ENCODE measurements at regions not wholly inside any gene's neighbourhood (a gene's known extent, or its start where the extent isn't known, plus 50 kb on each side); places are given as distances from the start of the nearest gene placed in this dataset.

DNA sequence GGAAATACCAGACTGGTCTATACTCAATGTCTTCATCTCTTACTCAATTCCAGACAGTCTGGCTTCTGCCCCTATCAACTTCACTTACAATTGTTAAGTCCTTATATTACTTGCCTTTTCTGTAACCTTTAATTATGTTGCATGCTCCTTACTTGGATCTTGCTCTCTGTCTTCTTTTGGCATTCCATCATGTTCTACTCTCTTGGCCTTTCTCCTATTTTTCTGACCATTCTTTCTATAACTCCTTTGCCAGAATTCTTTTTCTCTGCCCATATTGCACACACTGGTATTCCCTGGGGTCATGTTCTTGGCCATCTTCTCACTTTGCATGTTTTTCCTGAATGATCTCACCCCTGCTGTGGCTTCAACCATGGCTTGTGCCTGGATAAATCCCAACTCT lies 209.8 kb upstream of the ZNF462 start:
- Mint-ChIP-seq H3K27ac (no peak overlapping the region), H3K36me3 (peaks cover 7% of the 10 kb centered on the region; the same call in 1 of the 2 replicates), H3K4me3 (no peak overlapping the region), H3K9me3 (peaks cover 6% of the 10 kb centered on the region), H3K27me3 (ENCODE audit: low read depth) (no peaks in the 10 kb centered on the region), H3K4me1 (peaks cover 19% of the 10 kb centered on the region)
- no peak for TF ChIP-seq ZNF263 (CRISPR knock-in tag; IDR thresholded peaks at IDR 0.05; ENCODE audit: low read depth)
- TF ChIP-seq, protein P1, sequence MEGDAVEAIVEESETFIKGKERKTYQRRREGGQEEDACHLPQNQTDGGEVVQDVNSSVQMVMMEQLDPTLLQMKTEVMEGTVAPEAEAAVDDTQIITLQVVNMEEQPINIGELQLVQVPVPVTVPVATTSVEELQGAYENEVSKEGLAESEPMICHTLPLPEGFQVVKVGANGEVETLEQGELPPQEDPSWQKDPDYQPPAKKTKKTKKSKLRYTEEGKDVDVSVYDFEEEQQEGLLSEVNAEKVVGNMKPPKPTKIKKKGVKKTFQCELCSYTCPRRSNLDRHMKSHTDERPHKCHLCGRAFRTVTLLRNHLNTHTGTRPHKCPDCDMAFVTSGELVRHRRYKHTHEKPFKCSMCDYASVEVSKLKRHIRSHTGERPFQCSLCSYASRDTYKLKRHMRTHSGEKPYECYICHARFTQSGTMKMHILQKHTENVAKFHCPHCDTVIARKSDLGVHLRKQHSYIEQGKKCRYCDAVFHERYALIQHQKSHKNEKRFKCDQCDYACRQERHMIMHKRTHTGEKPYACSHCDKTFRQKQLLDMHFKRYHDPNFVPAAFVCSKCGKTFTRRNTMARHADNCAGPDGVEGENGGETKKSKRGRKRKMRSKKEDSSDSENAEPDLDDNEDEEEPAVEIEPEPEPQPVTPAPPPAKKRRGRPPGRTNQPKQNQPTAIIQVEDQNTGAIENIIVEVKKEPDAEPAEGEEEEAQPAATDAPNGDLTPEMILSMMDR (IDR thresholded peaks at IDR 0.05), result no peak
- TF ChIP-seq, protein P2, sequence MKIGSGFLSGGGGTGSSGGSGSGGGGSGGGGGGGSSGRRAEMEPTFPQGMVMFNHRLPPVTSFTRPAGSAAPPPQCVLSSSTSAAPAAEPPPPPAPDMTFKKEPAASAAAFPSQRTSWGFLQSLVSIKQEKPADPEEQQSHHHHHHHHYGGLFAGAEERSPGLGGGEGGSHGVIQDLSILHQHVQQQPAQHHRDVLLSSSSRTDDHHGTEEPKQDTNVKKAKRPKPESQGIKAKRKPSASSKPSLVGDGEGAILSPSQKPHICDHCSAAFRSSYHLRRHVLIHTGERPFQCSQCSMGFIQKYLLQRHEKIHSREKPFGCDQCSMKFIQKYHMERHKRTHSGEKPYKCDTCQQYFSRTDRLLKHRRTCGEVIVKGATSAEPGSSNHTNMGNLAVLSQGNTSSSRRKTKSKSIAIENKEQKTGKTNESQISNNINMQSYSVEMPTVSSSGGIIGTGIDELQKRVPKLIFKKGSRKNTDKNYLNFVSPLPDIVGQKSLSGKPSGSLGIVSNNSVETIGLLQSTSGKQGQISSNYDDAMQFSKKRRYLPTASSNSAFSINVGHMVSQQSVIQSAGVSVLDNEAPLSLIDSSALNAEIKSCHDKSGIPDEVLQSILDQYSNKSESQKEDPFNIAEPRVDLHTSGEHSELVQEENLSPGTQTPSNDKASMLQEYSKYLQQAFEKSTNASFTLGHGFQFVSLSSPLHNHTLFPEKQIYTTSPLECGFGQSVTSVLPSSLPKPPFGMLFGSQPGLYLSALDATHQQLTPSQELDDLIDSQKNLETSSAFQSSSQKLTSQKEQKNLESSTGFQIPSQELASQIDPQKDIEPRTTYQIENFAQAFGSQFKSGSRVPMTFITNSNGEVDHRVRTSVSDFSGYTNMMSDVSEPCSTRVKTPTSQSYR (CRISPR knock-in tag; IDR thresholded peaks at IDR 0.05), result no peak
- ChIA-PET POLR2A (no interaction called here), CTCF (no interaction called here)
- DNase-seq (ENCODE audit: low spot score), result no peak
- ATAC-seq, result no peak

DNA sequence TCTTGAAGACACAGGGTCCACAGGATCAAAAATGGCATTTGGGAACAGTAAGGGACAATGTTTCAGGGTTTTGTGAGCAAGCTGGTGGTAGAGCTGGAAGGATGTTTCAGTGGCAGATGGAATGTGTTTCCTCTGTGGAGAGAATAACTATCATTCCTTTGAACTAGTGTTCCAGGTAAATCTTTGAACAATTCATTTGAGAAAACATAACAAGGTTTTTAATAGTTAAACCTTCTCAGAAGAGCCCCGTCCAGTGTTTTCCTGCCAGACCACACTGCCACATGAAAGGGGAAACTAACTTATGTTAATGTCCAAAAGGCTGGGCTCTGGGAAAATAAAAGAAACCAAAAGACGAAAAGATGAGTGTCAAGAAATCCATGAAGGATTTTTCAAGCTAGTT lies 207.0 kb upstream of the ZNF462 start:
- Mint-ChIP-seq H3K27me3 (ENCODE audit: low read depth) (no peaks in the 10 kb centered on the region), H3K9me3 (peaks cover 7% of the 10 kb centered on the region), H3K4me1 (peaks cover 19% of the 10 kb centered on the region), H3K36me3 (no peaks in the 10 kb centered on the region), H3K27ac (no peak overlapping the region), H3K4me3 (no peak overlapping the region)
- TF ChIP-seq, protein P3, sequence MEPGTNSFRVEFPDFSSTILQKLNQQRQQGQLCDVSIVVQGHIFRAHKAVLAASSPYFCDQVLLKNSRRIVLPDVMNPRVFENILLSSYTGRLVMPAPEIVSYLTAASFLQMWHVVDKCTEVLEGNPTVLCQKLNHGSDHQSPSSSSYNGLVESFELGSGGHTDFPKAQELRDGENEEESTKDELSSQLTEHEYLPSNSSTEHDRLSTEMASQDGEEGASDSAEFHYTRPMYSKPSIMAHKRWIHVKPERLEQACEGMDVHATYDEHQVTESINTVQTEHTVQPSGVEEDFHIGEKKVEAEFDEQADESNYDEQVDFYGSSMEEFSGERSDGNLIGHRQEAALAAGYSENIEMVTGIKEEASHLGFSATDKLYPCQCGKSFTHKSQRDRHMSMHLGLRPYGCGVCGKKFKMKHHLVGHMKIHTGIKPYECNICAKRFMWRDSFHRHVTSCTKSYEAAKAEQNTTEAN (CRISPR knock-in tag; IDR thresholded peaks at IDR 0.05), result no peak
- TF ChIP-seq, protein P4, sequence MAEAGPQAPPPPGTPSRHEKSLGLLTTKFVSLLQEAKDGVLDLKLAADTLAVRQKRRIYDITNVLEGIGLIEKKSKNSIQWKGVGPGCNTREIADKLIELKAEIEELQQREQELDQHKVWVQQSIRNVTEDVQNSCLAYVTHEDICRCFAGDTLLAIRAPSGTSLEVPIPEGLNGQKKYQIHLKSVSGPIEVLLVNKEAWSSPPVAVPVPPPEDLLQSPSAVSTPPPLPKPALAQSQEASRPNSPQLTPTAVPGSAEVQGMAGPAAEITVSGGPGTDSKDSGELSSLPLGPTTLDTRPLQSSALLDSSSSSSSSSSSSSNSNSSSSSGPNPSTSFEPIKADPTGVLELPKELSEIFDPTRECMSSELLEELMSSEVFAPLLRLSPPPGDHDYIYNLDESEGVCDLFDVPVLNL (CRISPR knock-in tag; IDR thresholded peaks at IDR 0.05; ENCODE audit: borderline replicate concordance, low read depth), result no peak
- TF ChIP-seq TEAD4 (CRISPR knock-in tag; IDR thresholded peaks at IDR 0.05) (no peak), ZNF416 (CRISPR knock-in tag; IDR thresholded peaks at IDR 0.05) (no peak)
- ChIA-PET CTCF (no interaction called here), POLR2A (interaction anchor here (0.6 kb wide), 2 partner anchors 369 to 1566 kb away, joined by 3 to 7 read pairs; no protein-coding TSS in a partner anchor)
- DNase-seq (ENCODE audit: low spot score) (no peak), ATAC-seq (no peak)

DNA sequence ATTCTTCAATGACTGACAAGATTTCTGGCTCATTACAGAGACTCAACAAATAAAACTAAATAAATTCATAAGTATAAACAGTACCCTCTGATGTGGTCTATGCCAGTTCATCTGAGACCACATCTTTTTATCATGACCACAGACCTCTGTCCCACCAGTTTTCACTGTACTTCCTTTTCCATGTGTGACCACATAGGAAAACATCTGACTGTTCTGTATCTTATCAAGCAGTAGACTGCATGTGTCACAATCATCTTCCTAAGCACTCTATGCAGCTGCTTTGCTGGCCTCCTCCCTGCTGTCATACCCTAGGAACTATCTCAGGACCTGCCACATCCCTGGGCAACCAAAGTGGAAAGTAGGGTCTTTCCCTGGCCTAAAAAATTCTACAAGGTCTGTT lies 205.0 kb upstream of the ZNF462 start:
- Mint-ChIP-seq H3K4me3 (no peak overlapping the region), H3K4me1 (peaks cover 19% of the 10 kb centered on the region), H3K9me3 (peaks cover 7% of the 10 kb centered on the region), H3K27me3 (ENCODE audit: low read depth) (no peaks in the 10 kb centered on the region), H3K27ac (no peak overlapping the region), H3K36me3 (no peaks in the 10 kb centered on the region)
- POLR2A ChIA-PET, result no interaction called here
- no peak for DNase-seq (ENCODE audit: low spot score)
- ATAC-seq, result no peak
- TF ChIP-seq, protein P3 (CRISPR knock-in tag; IDR thresholded peaks at IDR 0.05), result no peak
- no peak for TF ChIP-seq ZNF121 (CRISPR knock-in tag; IDR thresholded peaks at IDR 0.05)
- CTCF ChIA-PET, result no interaction called here

DNA sequence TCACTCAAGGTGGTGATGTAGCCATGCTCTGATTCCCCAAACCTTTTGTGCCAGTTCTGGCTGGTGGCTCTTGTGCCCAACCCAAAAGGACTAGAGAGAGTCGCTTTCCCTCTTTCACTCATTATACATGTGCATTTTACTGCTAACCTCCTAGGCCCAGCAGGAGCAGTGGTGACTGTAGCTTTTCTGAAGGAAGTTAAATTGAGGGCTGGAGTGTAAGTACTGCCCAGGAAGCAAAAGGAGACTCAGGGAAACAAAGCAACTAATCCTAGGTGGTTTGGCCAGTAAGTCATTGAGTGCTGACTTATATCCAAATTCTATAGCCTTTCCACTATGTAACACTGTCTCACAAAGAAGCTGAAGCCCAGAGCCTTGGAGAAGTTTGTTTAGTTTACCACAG lies 194.4 kb upstream of the ZNF462 start:
- CTCF ChIA-PET, result interaction anchor here (0.5 kb wide), 1 partner anchor 1024 kb away, joined by 3 read pairs; no protein-coding TSS in a partner anchor
- H3K4me3 Mint-ChIP-seq, result no peak overlapping the region
- TF ChIP-seq, protein P5, sequence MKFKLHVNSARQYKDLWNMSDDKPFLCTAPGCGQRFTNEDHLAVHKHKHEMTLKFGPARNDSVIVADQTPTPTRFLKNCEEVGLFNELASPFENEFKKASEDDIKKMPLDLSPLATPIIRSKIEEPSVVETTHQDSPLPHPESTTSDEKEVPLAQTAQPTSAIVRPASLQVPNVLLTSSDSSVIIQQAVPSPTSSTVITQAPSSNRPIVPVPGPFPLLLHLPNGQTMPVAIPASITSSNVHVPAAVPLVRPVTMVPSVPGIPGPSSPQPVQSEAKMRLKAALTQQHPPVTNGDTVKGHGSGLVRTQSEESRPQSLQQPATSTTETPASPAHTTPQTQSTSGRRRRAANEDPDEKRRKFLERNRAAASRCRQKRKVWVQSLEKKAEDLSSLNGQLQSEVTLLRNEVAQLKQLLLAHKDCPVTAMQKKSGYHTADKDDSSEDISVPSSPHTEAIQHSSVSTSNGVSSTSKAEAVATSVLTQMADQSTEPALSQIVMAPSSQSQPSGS (CRISPR knock-in tag; IDR thresholded peaks at IDR 0.05; ENCODE audit: borderline replicate concordance, low read depth), result no peak
- TF ChIP-seq, protein P6, sequence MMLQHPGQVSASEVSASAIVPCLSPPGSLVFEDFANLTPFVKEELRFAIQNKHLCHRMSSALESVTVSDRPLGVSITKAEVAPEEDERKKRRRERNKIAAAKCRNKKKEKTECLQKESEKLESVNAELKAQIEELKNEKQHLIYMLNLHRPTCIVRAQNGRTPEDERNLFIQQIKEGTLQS (CRISPR knock-in tag; conservative IDR thresholded peaks at IDR 0.05), result no peak
- TF ChIP-seq HMGA2 (CRISPR knock-in tag; IDR thresholded peaks at IDR 0.05) (no peak), GTF2I (CRISPR knock-in tag; conservative IDR thresholded peaks at IDR 0.05) (no peak), RELA (CRISPR knock-in tag; IDR thresholded peaks at IDR 0.05; ENCODE audit: borderline replicate concordance) (no peak), RORB (CRISPR knock-in tag; IDR thresholded peaks at IDR 0.05) (no peak), SMAD3 (CRISPR knock-in tag; IDR thresholded peaks at IDR 0.05; ENCODE audit: borderline replicate concordance) (no peak)
- TF ChIP-seq, protein P7, sequence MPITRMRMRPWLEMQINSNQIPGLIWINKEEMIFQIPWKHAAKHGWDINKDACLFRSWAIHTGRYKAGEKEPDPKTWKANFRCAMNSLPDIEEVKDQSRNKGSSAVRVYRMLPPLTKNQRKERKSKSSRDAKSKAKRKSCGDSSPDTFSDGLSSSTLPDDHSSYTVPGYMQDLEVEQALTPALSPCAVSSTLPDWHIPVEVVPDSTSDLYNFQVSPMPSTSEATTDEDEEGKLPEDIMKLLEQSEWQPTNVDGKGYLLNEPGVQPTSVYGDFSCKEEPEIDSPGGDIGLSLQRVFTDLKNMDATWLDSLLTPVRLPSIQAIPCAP (CRISPR knock-in tag; IDR thresholded peaks at IDR 0.05), result no peak
- TF ChIP-seq, protein P8, sequence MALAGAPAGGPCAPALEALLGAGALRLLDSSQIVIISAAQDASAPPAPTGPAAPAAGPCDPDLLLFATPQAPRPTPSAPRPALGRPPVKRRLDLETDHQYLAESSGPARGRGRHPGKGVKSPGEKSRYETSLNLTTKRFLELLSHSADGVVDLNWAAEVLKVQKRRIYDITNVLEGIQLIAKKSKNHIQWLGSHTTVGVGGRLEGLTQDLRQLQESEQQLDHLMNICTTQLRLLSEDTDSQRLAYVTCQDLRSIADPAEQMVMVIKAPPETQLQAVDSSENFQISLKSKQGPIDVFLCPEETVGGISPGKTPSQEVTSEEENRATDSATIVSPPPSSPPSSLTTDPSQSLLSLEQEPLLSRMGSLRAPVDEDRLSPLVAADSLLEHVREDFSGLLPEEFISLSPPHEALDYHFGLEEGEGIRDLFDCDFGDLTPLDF (CRISPR knock-in tag; IDR thresholded peaks at IDR 0.05), result no peak

More for the DNA sequence above, 194.4 kb upstream of the ZNF462 start:
- Mint-ChIP-seq H3K9me3 (no peaks in the 10 kb centered on the region), H3K4me1 (peaks cover 27% of the 10 kb centered on the region), H3K27ac (no peak overlapping the region), H3K27me3 (ENCODE audit: low read depth) (no peaks in the 10 kb centered on the region), H3K36me3 (no peaks in the 10 kb centered on the region)
- POLR2A ChIA-PET, result no interaction called here
- ATAC-seq, result peak; percentile 72
- no peak for DNase-seq (ENCODE audit: low spot score)

Measured in WTC11 (cell line).